ENCODE measurements at regions not wholly inside any gene's neighbourhood (a gene's known extent, or its start where the extent isn't known, plus 50 kb on each side); places are given as distances from the start of the nearest gene placed in this dataset.

- Histone ChIP-seq H3K4me3 (no peak overlapping the region), H3K9me3 (no peaks in the 10 kb centered on the region), H3K4me1 (no peaks in the 10 kb centered on the region), H3K27me3 (no peaks in the 10 kb centered on the region), H3K27ac (no peak overlapping the region), H3K36me3 (no peaks in the 10 kb centered on the region)
- no peak for DNase-seq
- 18 to 22% methylated on average over 2 of the region's 2 CpGs for WGBS, 2 donors
- TF ChIP-seq POLR2A (IDR thresholded peaks at IDR 0.05) (no peak), CTCF (IDR thresholded peaks at IDR 0.05) (no peak)
- intact Hi-C loops (cut with DNase I) = no loop called here
Observed at GRCh38 chr20:17108896-17109295, 117.9 kb upstream of the PCSK2 start.

- no peak for DNase-seq
- TF ChIP-seq CTCF (IDR thresholded peaks at IDR 0.05) = no peak
- TF ChIP-seq POLR2A (IDR thresholded peaks at IDR 0.05) = no peak
- H3K27me3 ChIP-seq = no peaks in the 10 kb centered on the region
- H3K4me3 ChIP-seq = no peak overlapping the region
- H3K36me3 ChIP-seq = no peaks in the 10 kb centered on the region
- H3K4me1 ChIP-seq = no peaks in the 10 kb centered on the region
- 28 to 45% methylated on average over 2 of the region's 2 CpGs for WGBS, 2 donors
- no peak overlapping the region for H3K27ac ChIP-seq
- H3K9me3 ChIP-seq = no peaks in the 10 kb centered on the region
- intact Hi-C loops (cut with DNase I) = no loop called here
Observed at GRCh38 chr20:17109307-17109706, 117.5 kb upstream of the PCSK2 start.

- Histone ChIP-seq H3K4me3 (no peak overlapping the region), H3K9me3 (no peaks in the 10 kb centered on the region), H3K4me1 (no peaks in the 10 kb centered on the region), H3K36me3 (no peaks in the 10 kb centered on the region), H3K27ac (no peak overlapping the region), H3K27me3 (no peaks in the 10 kb centered on the region)
- DNase-seq = no peak
- intact Hi-C loops (cut with DNase I) = no loop called here
- WGBS, 2 donors = 68 to 89% methylated on average over 1 of the region's 1 CpG
- no peak for TF ChIP-seq POLR2A (IDR thresholded peaks at IDR 0.05)
- TF ChIP-seq CTCF (IDR thresholded peaks at IDR 0.05) = no peak
Observed at GRCh38 chr20:17128206-17128605, 98.6 kb upstream of the PCSK2 start.

GRCh38 chr20:17129089-17129488 lies 97.8 kb upstream of the PCSK2 start:
- WGBS, 2 donors = 67 to 72% methylated on average over 5 of the region's 5 CpGs
- intact Hi-C loops (cut with DNase I) = no loop called here
- H3K27me3 ChIP-seq = no peaks in the 10 kb centered on the region
- DNase-seq = no peak
- no peaks in the 10 kb centered on the region for H3K9me3 ChIP-seq
- no peaks in the 10 kb centered on the region for H3K4me1 ChIP-seq
- no peak overlapping the region for H3K4me3 ChIP-seq
- no peak overlapping the region for H3K27ac ChIP-seq
- H3K36me3 ChIP-seq = no peaks in the 10 kb centered on the region
- TF ChIP-seq CTCF (IDR thresholded peaks at IDR 0.05) (no peak), POLR2A (IDR thresholded peaks at IDR 0.05) (no peak)

GRCh38 chr20:17137692-17138091 lies 89.1 kb upstream of the PCSK2 start:
- Histone ChIP-seq H3K27ac (no peak overlapping the region), H3K36me3 (no peaks in the 10 kb centered on the region), H3K4me1 (no peaks in the 10 kb centered on the region), H3K9me3 (no peaks in the 10 kb centered on the region), H3K4me3 (no peak overlapping the region), H3K27me3 (no peaks in the 10 kb centered on the region)
- 88 to 92% methylated on average over 3 of the region's 3 CpGs for WGBS, 2 donors
- intact Hi-C loops (cut with DNase I) = no loop called here
- TF ChIP-seq CTCF (IDR thresholded peaks at IDR 0.05) (no peak), POLR2A (IDR thresholded peaks at IDR 0.05) (no peak)
- DNase-seq = no peak
